ENCODE measurements at regions not wholly inside any gene's neighbourhood (a gene's known extent, or its start where the extent isn't known, plus 50 kb on each side); places are given as distances from the start of the nearest gene placed in this dataset.

GRCh38 chr7:125668321-125668993 lies 738.8 kb upstream of the POT1 start:
- WGBS (ENCODE audit: insufficient coverage, low coverage, missing lambda C conversion rate) = 10% methylated on average over 4 of the region's 4 CpGs
- Histone ChIP-seq H3K9me3 (replicated peaks; ENCODE audit: control insufficient read depth, insufficient read depth, low read depth, low read length) (no peaks in the 10 kb centered on the region), H3K9ac (ENCODE audit: insufficient read depth in 1 of 2, low read depth in 2 of 2, low read length in 2 of 2) (no peak overlapping the region), H3K4me1 (replicated peaks in 1 of 2; ENCODE audit: control insufficient read depth in 2 of 2, insufficient read depth in 2 of 2, low read length in 2 of 2) (no peaks in the 10 kb centered on the region), H3K36me3 (ENCODE audit: control insufficient read depth, insufficient read depth, low read length) (no peaks in the 10 kb centered on the region), H4K20me1 (replicated peaks; ENCODE audit: control insufficient read depth, insufficient read depth, low read length) (no peaks in the 10 kb centered on the region), H3K27ac (ENCODE audit: extremely low read depth, low read depth, low read length) (no peak overlapping the region), H3K27me3 (ENCODE audit: control insufficient read depth in 2 of 2, insufficient read depth in 2 of 2, low read length in 2 of 2) (no peaks in the 10 kb centered on the region), H2AFZ (ENCODE audit: low read depth, low read length) (no peak overlapping the region), H3K4me3 (no peak overlapping the region), H3K9me1 (ENCODE audit: control insufficient read depth, insufficient read depth, low read length) (no peaks in the 10 kb centered on the region), H3K4me2 (ENCODE audit: insufficient read depth, low read length) (no peak overlapping the region), H3K79me2 (ENCODE audit: control insufficient read depth, insufficient read depth, low read length) (no peaks in the 10 kb centered on the region)
- in situ Hi-C loops (cut with MboI) (no loop called here), intact Hi-C loops (cut with micrococcal nuclease) (no loop called here)
- BruUV-seq (replicated peaks) = no TSS peak
- POLR2A ChIA-PET = interaction anchor here (0.5 to 0.6 kb wide), 2 partner anchors 133 to 1208 kb away, joined by 3 to 4 read pairs; no protein-coding TSS in a partner anchor
- CTCF ChIA-PET (ENCODE audit: low intra/inter-chr PET ratio) = no interaction called here
- no peak for FAIRE-seq
- no peak for DNase-seq (ENCODE audit: extremely low read depth in 1 of 4, low spot score in 3 of 4)
- TF ChIP-seq DMBX1 (CRISPR knock-in tag; IDR thresholded peaks at IDR 0.05; ENCODE audit: borderline replicate concordance) (no peak), TBP (optimal IDR thresholded peaks at IDR 0.05; ENCODE audit: low read depth, low read length) (no peak), ATF7 (IDR thresholded peaks at IDR 0.05) (no peak), KDM2B (CRISPR knock-in tag; IDR thresholded peaks at IDR 0.05) (no peak), YY1 (IDR thresholded peaks at IDR 0.05; ENCODE audit: borderline replicate concordance in 1 of 3, control insufficient read depth in 1 of 3, extremely low read depth in 1 of 3, insufficient read depth in 3 of 3, insufficient read length in 1 of 3, insufficient replicate concordance in 2 of 3, low read depth in 1 of 3, low read length in 2 of 3) (no peak), MBD2 (IDR thresholded peaks at IDR 0.05; ENCODE audit: borderline replicate concordance, low read depth) (no peak), RUNX1 (IDR thresholded peaks at IDR 0.05; ENCODE audit: low read depth) (no peak), DNMT1 (IDR thresholded peaks at IDR 0.05) (no peak), ZNF778 (CRISPR knock-in tag; IDR thresholded peaks at IDR 0.05) (no peak), MTA2 (IDR thresholded peaks at IDR 0.05; ENCODE audit: low read depth) (no peak), ARID2 (IDR thresholded peaks at IDR 0.05) (no peak), HDGF (IDR thresholded peaks at IDR 0.05) (no peak), ZNF584 (CRISPR knock-in tag; IDR thresholded peaks at IDR 0.05; ENCODE audit: low read depth) (no peak), RFX7 (CRISPR knock-in tag; IDR thresholded peaks at IDR 0.05) (no peak)
- TF ChIP-seq, protein P1, sequence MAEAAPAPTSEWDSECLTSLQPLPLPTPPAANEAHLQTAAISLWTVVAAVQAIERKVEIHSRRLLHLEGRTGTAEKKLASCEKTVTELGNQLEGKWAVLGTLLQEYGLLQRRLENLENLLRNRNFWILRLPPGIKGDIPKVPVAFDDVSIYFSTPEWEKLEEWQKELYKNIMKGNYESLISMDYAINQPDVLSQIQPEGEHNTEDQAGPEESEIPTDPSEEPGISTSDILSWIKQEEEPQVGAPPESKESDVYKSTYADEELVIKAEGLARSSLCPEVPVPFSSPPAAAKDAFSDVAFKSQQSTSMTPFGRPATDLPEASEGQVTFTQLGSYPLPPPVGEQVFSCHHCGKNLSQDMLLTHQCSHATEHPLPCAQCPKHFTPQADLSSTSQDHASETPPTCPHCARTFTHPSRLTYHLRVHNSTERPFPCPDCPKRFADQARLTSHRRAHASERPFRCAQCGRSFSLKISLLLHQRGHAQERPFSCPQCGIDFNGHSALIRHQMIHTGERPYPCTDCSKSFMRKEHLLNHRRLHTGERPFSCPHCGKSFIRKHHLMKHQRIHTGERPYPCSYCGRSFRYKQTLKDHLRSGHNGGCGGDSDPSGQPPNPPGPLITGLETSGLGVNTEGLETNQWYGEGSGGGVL (CRISPR knock-in tag; IDR thresholded peaks at IDR 0.05) = no peak
- TF ChIP-seq, protein P2, sequence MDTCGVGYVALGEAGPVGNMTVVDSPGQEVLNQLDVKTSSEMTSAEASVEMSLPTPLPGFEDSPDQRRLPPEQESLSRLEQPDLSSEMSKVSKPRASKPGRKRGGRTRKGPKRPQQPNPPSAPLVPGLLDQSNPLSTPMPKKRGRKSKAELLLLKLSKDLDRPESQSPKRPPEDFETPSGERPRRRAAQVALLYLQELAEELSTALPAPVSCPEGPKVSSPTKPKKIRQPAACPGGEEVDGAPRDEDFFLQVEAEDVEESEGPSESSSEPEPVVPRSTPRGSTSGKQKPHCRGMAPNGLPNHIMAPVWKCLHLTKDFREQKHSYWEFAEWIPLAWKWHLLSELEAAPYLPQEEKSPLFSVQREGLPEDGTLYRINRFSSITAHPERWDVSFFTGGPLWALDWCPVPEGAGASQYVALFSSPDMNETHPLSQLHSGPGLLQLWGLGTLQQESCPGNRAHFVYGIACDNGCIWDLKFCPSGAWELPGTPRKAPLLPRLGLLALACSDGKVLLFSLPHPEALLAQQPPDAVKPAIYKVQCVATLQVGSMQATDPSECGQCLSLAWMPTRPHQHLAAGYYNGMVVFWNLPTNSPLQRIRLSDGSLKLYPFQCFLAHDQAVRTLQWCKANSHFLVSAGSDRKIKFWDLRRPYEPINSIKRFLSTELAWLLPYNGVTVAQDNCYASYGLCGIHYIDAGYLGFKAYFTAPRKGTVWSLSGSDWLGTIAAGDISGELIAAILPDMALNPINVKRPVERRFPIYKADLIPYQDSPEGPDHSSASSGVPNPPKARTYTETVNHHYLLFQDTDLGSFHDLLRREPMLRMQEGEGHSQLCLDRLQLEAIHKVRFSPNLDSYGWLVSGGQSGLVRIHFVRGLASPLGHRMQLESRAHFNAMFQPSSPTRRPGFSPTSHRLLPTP (IDR thresholded peaks at IDR 0.05; ENCODE audit: borderline replicate concordance, extremely low read depth, insufficient read length) = no peak
- peak; percentile 53 for ATAC-seq
